Astrocyte (in vitro differentiated cells and primary cell): ENCODE measurements at regions not wholly inside any gene's neighbourhood (a gene's known extent, or its start where the extent isn't known, plus 50 kb on each side); places are given as distances from the start of the nearest gene placed in this dataset.

Experiments used
- DNase-seq: peaks from one replicate; pipeline ENCODE4 v3.0.0-alpha.2; 2010; ENCODE audit warnings: low read depth
- FAIRE-seq: peaks from 2 replicates; lab custom pipeline; 2011; peaks lifted over from hg19 to GRCh38; lab: Jason Lieb, UNC
- H2AFZ ChIP-seq: 2 replicates; pipeline ENCODE4 v1.6.0; 2012; ENCODE audit warnings: low read depth, low read length, inconsistent platforms
- H3K27ac ChIP-seq: 2 replicates; pipeline ENCODE4 v1.5.1; 2011; ENCODE audit warnings: low read depth, low read length, inconsistent platforms
- H3K27me3 ChIP-seq: 2 replicates; pipeline ENCODE4 v1.6.0; 2011; ENCODE audit warnings: low read length, inconsistent platforms; ENCODE audit not compliant: insufficient read depth
- H3K36me3 ChIP-seq: 2 replicates; pipeline ENCODE4 v1.5.1; 2011; ENCODE audit warnings: low read length, inconsistent platforms; ENCODE audit not compliant: insufficient read depth
- H3K4me1 ChIP-seq: 2 replicates; pipeline ENCODE4 v1.5.1; 2011; ENCODE audit warnings: low read length, inconsistent platforms; ENCODE audit not compliant: insufficient read depth
- H3K4me2 ChIP-seq: 2 replicates; pipeline ENCODE4 v1.6.0; 2012; ENCODE audit warnings: low read length, inconsistent platforms
- H3K4me3 ChIP-seq: 2 replicates; pipeline ENCODE4 v1.5.1; 2011; ENCODE audit warnings: low read depth, mild to moderate bottlenecking, low read length, inconsistent platforms; ENCODE audit not compliant: insufficient read depth
- H3K79me2 ChIP-seq: 2 replicates; pipeline ENCODE4 v1.6.0; 2012; ENCODE audit warnings: mild to moderate bottlenecking, low read length, inconsistent platforms; ENCODE audit not compliant: insufficient read depth
- H3K9ac ChIP-seq: 2 replicates; pipeline ENCODE4 v1.6.0; 2012; ENCODE audit warnings: mild to moderate bottlenecking, low read length, inconsistent platforms
- H3K9me3 ChIP-seq: 2 replicates; pipeline ENCODE4 v1.5.1; 2012; ENCODE audit warnings: low read depth, mild to moderate bottlenecking, low read length, inconsistent platforms; ENCODE audit not compliant: insufficient read depth
- H4K20me1 ChIP-seq: 2 replicates; pipeline ENCODE4 v1.6.0; 2012; ENCODE audit warnings: low read length, inconsistent platforms; ENCODE audit not compliant: insufficient read depth
- H3K27ac Mint-ChIP-seq: one replicate; pipeline ENCODE4 v1.8.0; 2021; ENCODE audit warnings: mild to moderate bottlenecking, mixed read lengths; ENCODE audit not compliant: unreplicated experiment
- H3K27me3 Mint-ChIP-seq: one replicate; pipeline ENCODE4 v1.8.0; 2021; ENCODE audit warnings: low read depth, mixed read lengths; ENCODE audit not compliant: unreplicated experiment
- H3K36me3 Mint-ChIP-seq: one replicate; pipeline ENCODE4 v1.8.0; 2021; ENCODE audit warnings: low read depth, mixed read lengths; ENCODE audit not compliant: unreplicated experiment
- H3K4me1 Mint-ChIP-seq: one replicate; pipeline ENCODE4 v1.8.0; 2021; ENCODE audit warnings: low read depth, mixed read lengths; ENCODE audit not compliant: unreplicated experiment
- H3K4me3 Mint-ChIP-seq: one replicate; pipeline ENCODE4 v1.8.0; 2021; ENCODE audit warnings: mild to moderate bottlenecking, moderate library complexity, mixed read lengths; ENCODE audit not compliant: unreplicated experiment
- H3K9me3 Mint-ChIP-seq: one replicate; pipeline ENCODE4 v1.8.0; 2021; ENCODE audit warnings: mild to moderate bottlenecking, mixed read lengths; ENCODE audit not compliant: unreplicated experiment
- EZH2 ChIP-seq: IDR thresholded peaks from 2 replicates; pipeline ENCODE4 v1.6.1; 2012; ENCODE audit warnings: mild to moderate bottlenecking, low read length, inconsistent platforms; ENCODE audit not compliant: insufficient read depth
- TF ChIP-seq, protein P1 (sequence below): IDR thresholded peaks from 2 replicates; pipeline ENCODE4 v1.5.1; 2011; ENCODE audit warnings: low read depth, mild to moderate bottlenecking, inconsistent platforms, low read length, moderate library complexity; ENCODE audit not compliant: insufficient read depth

DNA sequence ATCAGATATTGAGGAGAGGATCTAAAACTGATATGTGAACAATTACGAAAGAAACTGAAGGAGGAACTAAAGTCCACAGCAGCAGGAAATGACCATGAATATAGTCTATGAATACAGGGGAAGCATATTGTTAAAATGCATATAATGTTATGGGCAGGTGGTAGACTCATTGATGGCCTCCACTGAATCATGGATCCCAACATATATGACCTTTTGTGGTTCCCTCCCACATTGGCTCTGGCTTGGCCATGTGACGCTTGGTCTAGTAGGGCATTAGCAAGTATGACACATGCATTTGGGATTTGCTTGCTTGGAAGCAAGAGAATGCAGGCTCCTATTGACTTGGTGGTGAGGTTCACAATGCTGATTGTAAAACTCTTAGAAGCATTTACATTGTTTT, 55.2 kb upstream of the RAB18 start:
- no peaks in the 10 kb centered on the region for H3K4me1 ChIP-seq
- no peaks in the 10 kb centered on the region for H3K36me3 ChIP-seq
- Mint-ChIP-seq H3K4me3 (no peak overlapping the region), H3K9me3 (no peaks in the 10 kb centered on the region), H3K36me3 (no peaks in the 10 kb centered on the region), H3K27ac (peak overlapping the region; percentile 44), H3K4me1 (peaks cover 7% of the 10 kb centered on the region), H3K27me3 (no peaks in the 10 kb centered on the region)
- no peak overlapping the region for H3K4me2 ChIP-seq
- H3K9me3 ChIP-seq = no peaks in the 10 kb centered on the region
- H3K79me2 ChIP-seq = no peaks in the 10 kb centered on the region
- H3K27ac ChIP-seq = no peak overlapping the region
- no peaks in the 10 kb centered on the region for H4K20me1 ChIP-seq
- H3K9ac ChIP-seq = no peak overlapping the region
- no peak overlapping the region for H3K4me3 ChIP-seq
- DNase-seq = peak; percentile 59
- FAIRE-seq = no peak
- TF ChIP-seq EZH2 = no peak
- TF ChIP-seq, protein P1, sequence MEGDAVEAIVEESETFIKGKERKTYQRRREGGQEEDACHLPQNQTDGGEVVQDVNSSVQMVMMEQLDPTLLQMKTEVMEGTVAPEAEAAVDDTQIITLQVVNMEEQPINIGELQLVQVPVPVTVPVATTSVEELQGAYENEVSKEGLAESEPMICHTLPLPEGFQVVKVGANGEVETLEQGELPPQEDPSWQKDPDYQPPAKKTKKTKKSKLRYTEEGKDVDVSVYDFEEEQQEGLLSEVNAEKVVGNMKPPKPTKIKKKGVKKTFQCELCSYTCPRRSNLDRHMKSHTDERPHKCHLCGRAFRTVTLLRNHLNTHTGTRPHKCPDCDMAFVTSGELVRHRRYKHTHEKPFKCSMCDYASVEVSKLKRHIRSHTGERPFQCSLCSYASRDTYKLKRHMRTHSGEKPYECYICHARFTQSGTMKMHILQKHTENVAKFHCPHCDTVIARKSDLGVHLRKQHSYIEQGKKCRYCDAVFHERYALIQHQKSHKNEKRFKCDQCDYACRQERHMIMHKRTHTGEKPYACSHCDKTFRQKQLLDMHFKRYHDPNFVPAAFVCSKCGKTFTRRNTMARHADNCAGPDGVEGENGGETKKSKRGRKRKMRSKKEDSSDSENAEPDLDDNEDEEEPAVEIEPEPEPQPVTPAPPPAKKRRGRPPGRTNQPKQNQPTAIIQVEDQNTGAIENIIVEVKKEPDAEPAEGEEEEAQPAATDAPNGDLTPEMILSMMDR = no peak
- no peaks in the 10 kb centered on the region for H3K27me3 ChIP-seq
- no peak overlapping the region for H2AFZ ChIP-seq

DNA sequence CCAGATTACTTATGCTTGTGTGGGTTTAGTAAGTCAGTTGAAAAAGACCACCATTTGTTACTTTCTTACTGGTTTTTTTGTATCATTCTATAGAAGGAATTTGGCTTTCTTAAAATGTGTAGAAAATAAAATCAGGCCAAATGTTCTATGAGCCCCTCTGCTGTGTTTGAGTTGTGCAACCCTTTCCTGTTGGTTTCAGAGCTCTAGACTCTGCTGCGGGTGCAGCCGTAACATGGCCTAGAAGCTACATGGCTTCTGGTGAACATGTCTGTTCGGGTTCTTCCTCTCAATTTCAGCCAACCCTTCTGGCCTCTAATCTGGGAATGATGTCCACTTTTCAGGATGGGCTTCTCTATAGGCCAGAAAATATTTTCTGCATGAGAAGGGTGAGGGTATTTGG, 56.6 kb upstream of the RAB18 start:
- Mint-ChIP-seq H3K27ac (no peak overlapping the region), H3K27me3 (no peaks in the 10 kb centered on the region), H3K4me3 (no peak overlapping the region), H3K9me3 (no peaks in the 10 kb centered on the region), H3K4me1 (peaks cover 7% of the 10 kb centered on the region), H3K36me3 (no peaks in the 10 kb centered on the region)
- H3K4me3 ChIP-seq = no peak overlapping the region
- no peaks in the 10 kb centered on the region for H3K79me2 ChIP-seq
- H4K20me1 ChIP-seq = no peaks in the 10 kb centered on the region
- no peaks in the 10 kb centered on the region for H3K4me1 ChIP-seq
- no peak for DNase-seq
- TF ChIP-seq, protein P1 = no peak
- no peak for TF ChIP-seq EZH2
- H3K27ac ChIP-seq = no peak overlapping the region
- FAIRE-seq = no peak
- H2AFZ ChIP-seq = no peak overlapping the region
- H3K27me3 ChIP-seq = no peaks in the 10 kb centered on the region
- no peaks in the 10 kb centered on the region for H3K9me3 ChIP-seq
- H3K4me2 ChIP-seq = no peak overlapping the region
- H3K36me3 ChIP-seq = no peaks in the 10 kb centered on the region
- no peak overlapping the region for H3K9ac ChIP-seq

DNA sequence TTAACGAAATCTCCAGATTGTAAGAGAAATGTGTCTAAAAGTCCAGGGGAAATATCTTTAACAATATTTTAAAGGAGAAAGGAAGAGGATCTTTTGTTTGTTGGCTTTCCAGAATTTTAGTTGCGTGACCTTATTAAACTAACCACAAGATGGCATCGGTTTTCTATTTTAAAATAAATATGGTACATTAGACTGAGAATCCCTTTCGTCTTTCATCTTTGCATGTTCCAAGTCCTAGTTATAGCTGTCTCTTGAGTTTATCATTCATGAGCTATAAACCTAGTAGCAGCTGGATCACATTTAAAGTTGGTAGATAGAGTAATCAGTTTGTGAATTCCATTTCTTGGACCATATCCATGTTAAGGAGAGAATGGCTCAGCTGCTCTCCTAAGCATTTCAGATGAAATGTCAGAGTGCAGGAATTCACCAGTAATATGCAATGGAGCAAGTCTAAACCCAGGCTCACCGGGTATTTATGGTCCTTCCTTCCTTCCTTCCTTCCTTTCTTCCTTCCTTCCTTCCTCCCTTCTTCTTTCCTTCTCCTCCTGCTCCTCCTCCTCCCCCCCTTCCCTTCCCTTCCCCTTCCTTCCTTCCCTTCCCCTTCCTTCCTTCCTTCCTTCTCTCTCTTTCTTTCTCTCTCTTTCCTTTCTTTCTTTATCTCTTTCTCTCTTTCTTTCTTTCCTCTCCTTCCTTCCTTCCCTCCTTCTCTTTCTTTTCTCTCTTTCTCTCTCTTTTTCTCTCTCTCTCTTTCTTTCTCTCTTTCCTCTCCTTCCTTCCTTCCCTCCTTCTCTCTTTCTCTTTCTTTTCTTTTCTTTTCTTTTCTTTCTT, 57.8 kb upstream of the RAB18 start:
- no peaks in the 10 kb centered on the region for H3K9me3 ChIP-seq
- H3K4me1 Mint-ChIP-seq = peaks cover 7% of the 10 kb centered on the region
- H3K4me3 ChIP-seq = no peak overlapping the region
- TF ChIP-seq EZH2 = no peak
- TF ChIP-seq, protein P1 = peak; percentile 22
- H3K27ac ChIP-seq = no peak overlapping the region
- H3K27ac Mint-ChIP-seq = no peak overlapping the region
- no peak overlapping the region for H3K4me3 Mint-ChIP-seq
- H3K9ac ChIP-seq = no peak overlapping the region
- H4K20me1 ChIP-seq = no peaks in the 10 kb centered on the region
- DNase-seq (peak; percentile 7), FAIRE-seq (peak; percentile 45)
- H3K36me3 ChIP-seq = no peaks in the 10 kb centered on the region
- no peaks in the 10 kb centered on the region for H3K9me3 Mint-ChIP-seq
- H3K27me3 ChIP-seq = no peaks in the 10 kb centered on the region
- H3K27me3 Mint-ChIP-seq = no peaks in the 10 kb centered on the region
- H2AFZ ChIP-seq = no peak overlapping the region
- H3K4me2 ChIP-seq = peak overlapping the region; percentile 55
- no peaks in the 10 kb centered on the region for H3K79me2 ChIP-seq
- H3K36me3 Mint-ChIP-seq = no peaks in the 10 kb centered on the region
- H3K4me1 ChIP-seq = no peaks in the 10 kb centered on the region
